ENCODE measurements at regions not wholly inside any gene's neighbourhood (a gene's known extent, or its start where the extent isn't known, plus 50 kb on each side); places are given as distances from the start of the nearest gene placed in this dataset.
A peak's percentile ranks its signal among the peaks of the same experiment; 100 is the strongest.

GRCh38 chr2:238963161-238963970, 115.5 kb downstream of the TWIST2 start:
- DNase-seq (ENCODE audit: low spot score in 2 of 2) (no peak), ATAC-seq (ENCODE audit: low read depth) (no peak)
- Mint-ChIP-seq H3K27ac (no peak overlapping the region), H3K27me3 (peaks cover 3% of the 10 kb centered on the region), H3K4me3 (no peak overlapping the region), H3K4me1 (no peaks in the 10 kb centered on the region), H3K36me3 (peaks cover 1% of the 10 kb centered on the region), H3K9me3 (peaks cover 5% of the 10 kb centered on the region)

DNA sequence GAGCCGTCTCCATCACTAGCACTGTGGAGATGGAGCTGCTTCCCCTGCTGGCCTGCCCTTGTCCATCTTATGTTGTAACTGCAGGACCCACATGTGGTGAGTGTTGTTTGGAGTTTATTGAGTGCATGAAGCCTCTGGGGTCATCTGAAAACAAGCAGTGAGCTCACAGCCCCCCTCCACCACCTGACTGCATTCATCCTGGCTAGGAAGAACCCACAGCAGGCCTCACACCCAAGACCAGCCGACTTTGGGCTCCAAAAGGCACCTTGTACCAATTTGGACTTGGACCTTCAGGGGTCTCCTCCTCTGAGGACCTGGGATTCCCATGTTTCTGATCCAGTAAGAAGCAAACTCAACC, 116.1 kb downstream of the TWIST2 start:
- no peak overlapping the region for H3K4me3 Mint-ChIP-seq
- H3K27ac Mint-ChIP-seq: no peak overlapping the region

DNA sequence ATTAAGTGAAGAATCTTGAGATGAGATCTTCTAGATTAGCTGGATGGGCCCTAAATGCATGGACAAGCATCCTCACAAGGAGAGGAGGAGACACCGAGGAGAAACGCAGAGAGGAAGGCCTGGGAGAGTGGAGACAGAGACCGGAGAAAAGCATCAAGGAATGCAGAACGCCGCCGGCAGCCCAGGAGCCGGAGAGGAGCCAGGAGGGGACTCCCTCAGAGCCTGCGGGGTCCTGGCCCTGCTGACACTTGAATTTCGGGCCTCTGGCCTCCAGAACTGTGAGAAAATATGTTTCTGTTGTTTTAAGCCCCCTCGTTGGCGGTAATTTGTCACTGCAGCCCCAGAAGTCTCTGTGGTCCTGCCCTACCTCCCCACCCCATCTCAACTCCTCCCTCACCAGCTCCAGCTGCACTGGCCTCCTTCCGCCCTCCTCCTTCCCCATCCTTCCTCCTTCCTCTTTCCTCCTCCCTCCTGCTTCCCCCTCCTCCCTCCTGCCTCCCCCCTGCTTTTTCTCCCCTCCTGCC, 116.7 kb downstream of the TWIST2 start:
- Mint-ChIP-seq H3K9me3 (peaks cover 4% of the 10 kb centered on the region), H3K4me3 (no peak overlapping the region)
- DNase-seq (ENCODE audit: low spot score in 2 of 2): no peak

More for the DNA sequence above, 116.1 kb downstream of the TWIST2 start:
- DNase-seq (ENCODE audit: low spot score in 2 of 2): no peak
- Mint-ChIP-seq H3K27me3 (peaks cover 3% of the 10 kb centered on the region), H3K4me1 (no peaks in the 10 kb centered on the region), H3K36me3 (peaks cover 1% of the 10 kb centered on the region), H3K9me3 (peaks cover 5% of the 10 kb centered on the region)
- ATAC-seq (ENCODE audit: low read depth): no peak

DNA sequence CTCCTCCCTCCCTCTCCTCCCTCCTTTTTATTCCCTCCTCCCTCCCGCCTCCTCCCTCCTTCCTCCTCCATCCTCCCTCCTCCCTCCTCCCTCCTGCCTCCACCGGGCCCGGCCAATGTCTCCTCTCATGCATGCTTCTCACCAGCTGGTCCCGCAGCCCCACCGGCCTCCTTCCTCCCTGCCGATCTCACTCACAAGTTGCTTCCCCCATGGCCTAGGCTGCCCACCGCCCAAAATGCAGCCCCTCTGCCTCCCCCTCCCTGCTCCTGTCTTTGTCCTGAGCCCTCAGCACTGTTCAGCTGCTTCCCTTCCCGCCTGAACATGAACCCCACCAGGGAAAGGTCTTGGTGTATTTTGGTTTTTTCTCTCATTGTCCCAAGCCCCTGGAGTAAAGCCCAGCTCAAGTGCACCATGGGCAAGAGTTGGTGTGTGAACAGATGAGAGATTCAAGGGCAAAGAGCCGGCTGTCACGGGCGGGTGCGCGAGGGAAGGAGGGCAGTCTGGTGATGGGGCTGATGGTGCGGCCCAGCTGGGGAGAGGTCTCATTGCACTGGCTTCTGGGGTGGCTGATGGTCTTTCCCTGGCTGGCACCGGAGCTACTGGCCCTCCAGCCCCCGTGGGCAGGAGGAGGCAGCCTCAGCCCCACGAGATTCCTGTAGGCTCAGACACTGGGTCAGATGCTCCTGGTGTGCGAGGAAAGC, 117.6 kb downstream of the TWIST2 start:
- DNase-seq (ENCODE audit: low spot score in 2 of 2) (no peak), ATAC-seq (ENCODE audit: low read depth) (no peak)
- H3K27me3 Mint-ChIP-seq: peaks cover 6% of the 10 kb centered on the region
- peak overlapping the region; percentile 42 for H3K27ac Mint-ChIP-seq
- H3K4me1 Mint-ChIP-seq: no peaks in the 10 kb centered on the region
- H3K36me3 Mint-ChIP-seq: no peaks in the 10 kb centered on the region
- no peak overlapping the region for H3K4me3 Mint-ChIP-seq
- peaks cover 1% of the 10 kb centered on the region for H3K9me3 Mint-ChIP-seq

More for the DNA sequence above, 116.7 kb downstream of the TWIST2 start:
- Mint-ChIP-seq H3K36me3 (no peaks in the 10 kb centered on the region), H3K27me3 (peaks cover 2% of the 10 kb centered on the region), H3K27ac (no peak overlapping the region), H3K4me1 (no peaks in the 10 kb centered on the region)
- ATAC-seq (ENCODE audit: low read depth): no peak

DNA sequence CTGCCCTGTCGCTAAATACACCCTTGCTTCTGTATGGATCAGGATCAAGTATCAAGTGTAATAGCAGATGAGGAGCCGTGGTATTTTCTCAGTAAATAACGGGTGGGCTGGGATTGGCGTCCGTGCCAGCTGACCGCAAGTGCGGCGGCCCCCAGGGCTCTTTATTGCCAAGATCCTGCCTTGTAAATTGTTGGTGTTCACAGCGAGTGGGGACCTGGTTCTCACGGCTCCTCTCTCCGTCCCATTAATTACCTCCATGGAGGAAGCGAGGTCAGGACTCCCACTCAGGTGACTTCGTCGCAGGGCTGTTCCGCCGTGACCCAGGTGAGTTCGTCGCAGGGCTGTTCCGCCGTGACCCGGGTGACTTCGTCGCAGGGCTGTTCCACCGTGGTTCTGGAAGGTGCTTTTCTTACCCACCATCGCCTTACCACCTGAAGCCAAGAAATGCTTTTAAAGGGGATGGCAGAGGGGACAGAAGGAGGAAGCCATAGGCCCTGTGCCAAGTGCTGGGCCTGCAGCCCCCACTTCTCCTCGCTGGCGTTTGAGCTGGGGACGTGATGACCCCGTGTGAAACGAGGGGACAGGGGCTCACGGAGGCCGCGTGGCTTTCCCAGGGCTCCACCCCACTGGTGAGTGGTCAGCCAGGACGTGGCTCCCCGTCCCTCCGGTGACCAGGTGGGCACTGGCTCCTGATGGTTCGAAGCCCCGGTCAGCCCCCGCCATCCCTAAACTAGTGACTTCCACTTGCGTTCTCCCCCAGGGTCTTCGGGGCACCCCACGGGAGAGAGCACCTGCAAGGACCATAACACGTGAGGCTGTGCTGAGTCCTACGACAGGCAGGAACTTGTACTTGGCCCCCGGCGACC, 118.4 kb downstream of the TWIST2 start:
- H3K27ac Mint-ChIP-seq: no peak overlapping the region
- no peaks in the 10 kb centered on the region for H3K4me1 Mint-ChIP-seq
- H3K27me3 Mint-ChIP-seq: peaks cover 8% of the 10 kb centered on the region
- DNase-seq (ENCODE audit: low spot score in 2 of 2) (no peak), ATAC-seq (ENCODE audit: low read depth) (no peak)
- H3K4me3 Mint-ChIP-seq: no peak overlapping the region
- no peaks in the 10 kb centered on the region for H3K36me3 Mint-ChIP-seq
- H3K9me3 Mint-ChIP-seq: peaks cover 1% of the 10 kb centered on the region

DNA sequence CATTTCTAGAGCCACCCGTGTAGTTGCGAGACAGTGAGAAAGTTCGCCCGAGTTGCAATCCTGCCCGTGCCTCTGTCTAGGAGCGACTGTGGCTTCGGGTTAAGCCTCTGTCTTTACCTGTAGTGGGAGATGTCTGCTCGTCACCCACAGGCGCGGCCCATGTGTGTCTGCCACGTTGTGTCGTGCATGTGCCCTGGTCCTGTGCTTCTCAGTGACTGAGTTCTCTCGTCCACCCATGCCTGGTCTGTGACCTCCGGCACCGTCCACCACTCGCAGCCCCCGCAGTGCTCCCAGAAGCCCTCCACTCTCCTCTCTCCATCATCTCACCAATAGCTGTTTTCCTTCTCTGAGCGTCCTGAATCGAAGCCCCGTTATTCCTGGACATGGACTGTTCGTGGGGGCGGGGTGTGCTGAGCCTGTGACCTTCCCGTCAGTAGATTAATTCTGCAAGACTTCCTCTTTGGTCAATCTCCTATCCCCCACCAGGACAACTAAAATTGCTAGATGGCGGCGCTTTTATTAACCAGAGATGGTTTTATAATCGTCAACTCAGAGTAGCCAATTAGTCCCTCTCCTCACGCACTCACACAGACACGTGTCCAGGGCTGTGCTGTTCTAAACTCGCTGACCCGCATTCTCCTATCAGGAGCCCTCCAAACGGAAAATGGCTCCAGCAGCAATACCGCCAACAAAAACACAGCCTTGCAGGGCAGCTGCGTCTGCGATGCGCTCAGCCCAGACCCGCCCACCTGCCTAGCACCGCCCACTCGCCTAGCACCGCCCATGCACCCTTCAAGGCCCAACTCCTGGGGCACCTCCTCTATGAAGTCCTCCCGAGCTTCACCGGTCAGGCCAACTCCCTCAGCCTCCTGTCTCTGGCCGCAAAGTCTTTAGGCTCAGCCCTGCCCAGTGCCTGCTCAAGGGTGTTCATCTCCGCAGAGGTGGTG, 119.4 kb downstream of the TWIST2 start:
- Mint-ChIP-seq H3K4me3 (no peak overlapping the region), H3K27me3 (peaks cover 10% of the 10 kb centered on the region), H3K9me3 (no peaks in the 10 kb centered on the region), H3K4me1 (no peaks in the 10 kb centered on the region), H3K27ac (no peak overlapping the region), H3K36me3 (no peaks in the 10 kb centered on the region)
- ATAC-seq (ENCODE audit: low read depth) (no peak), DNase-seq (ENCODE audit: low spot score in 2 of 2) (no peak)

DNA sequence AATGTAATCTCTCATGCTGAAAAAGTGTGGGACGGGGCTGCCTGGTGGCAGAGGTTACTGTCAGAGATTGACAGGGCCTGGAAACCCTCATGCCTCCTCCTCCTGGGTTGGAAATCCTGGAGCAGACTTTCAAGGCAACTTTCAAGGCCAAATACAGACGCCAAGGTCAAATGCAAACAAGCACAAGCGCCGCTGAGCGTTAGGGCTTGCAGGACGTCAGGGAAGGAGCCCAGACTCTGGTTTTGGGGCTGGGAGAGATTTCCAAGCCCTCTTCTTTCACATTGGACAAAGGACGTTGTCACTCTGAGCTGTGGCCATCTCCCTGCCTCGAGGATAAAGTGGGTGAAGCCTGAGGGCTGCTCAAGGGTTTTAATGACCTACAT, 120.1 kb downstream of the TWIST2 start:
- Mint-ChIP-seq H3K27me3 (peaks cover 11% of the 10 kb centered on the region), H3K27ac (no peak overlapping the region), H3K36me3 (no peaks in the 10 kb centered on the region), H3K9me3 (no peaks in the 10 kb centered on the region), H3K4me1 (no peaks in the 10 kb centered on the region), H3K4me3 (no peak overlapping the region)
- DNase-seq (ENCODE audit: low spot score in 2 of 2): no peak
- no peak for ATAC-seq (ENCODE audit: low read depth)

- no peak overlapping the region for H3K27ac Mint-ChIP-seq
- peaks cover 13% of the 10 kb centered on the region for H3K27me3 Mint-ChIP-seq
- H3K9me3 Mint-ChIP-seq: no peaks in the 10 kb centered on the region
- H3K36me3 Mint-ChIP-seq: no peaks in the 10 kb centered on the region
- ATAC-seq (ENCODE audit: low read depth) (no peak), DNase-seq (ENCODE audit: low spot score in 2 of 2) (no peak)
- H3K4me1 Mint-ChIP-seq: no peaks in the 10 kb centered on the region
- H3K4me3 Mint-ChIP-seq: no peak overlapping the region
These were observed 120.9 kb downstream of the TWIST2 start for GRCh38 chr2:238968616-238969384.

- no peaks in the 10 kb centered on the region for H3K36me3 Mint-ChIP-seq
- H3K4me1 Mint-ChIP-seq: no peaks in the 10 kb centered on the region
- H3K9me3 Mint-ChIP-seq: no peaks in the 10 kb centered on the region
- ATAC-seq (ENCODE audit: low read depth) (no peak), DNase-seq (ENCODE audit: low spot score in 2 of 2) (no peak)
- peaks cover 13% of the 10 kb centered on the region for H3K27me3 Mint-ChIP-seq
- H3K27ac Mint-ChIP-seq: no peak overlapping the region
- H3K4me3 Mint-ChIP-seq: no peak overlapping the region
These were observed 122.0 kb downstream of the TWIST2 start for GRCh38 chr2:238969857-238970256.

GRCh38 chr2:238970553-238971081, 122.7 kb downstream of the TWIST2 start:
- no peak overlapping the region for H3K4me3 Mint-ChIP-seq
- H3K4me1 Mint-ChIP-seq: no peaks in the 10 kb centered on the region
- ATAC-seq (ENCODE audit: low read depth) (peak; percentile 43), DNase-seq (ENCODE audit: low spot score in 2 of 2) (peak; percentile 32 to 56)
- no peaks in the 10 kb centered on the region for H3K36me3 Mint-ChIP-seq
- H3K27ac Mint-ChIP-seq: no peak overlapping the region
- peaks cover 5% of the 10 kb centered on the region for H3K9me3 Mint-ChIP-seq
- peaks cover 13% of the 10 kb centered on the region for H3K27me3 Mint-ChIP-seq

DNA sequence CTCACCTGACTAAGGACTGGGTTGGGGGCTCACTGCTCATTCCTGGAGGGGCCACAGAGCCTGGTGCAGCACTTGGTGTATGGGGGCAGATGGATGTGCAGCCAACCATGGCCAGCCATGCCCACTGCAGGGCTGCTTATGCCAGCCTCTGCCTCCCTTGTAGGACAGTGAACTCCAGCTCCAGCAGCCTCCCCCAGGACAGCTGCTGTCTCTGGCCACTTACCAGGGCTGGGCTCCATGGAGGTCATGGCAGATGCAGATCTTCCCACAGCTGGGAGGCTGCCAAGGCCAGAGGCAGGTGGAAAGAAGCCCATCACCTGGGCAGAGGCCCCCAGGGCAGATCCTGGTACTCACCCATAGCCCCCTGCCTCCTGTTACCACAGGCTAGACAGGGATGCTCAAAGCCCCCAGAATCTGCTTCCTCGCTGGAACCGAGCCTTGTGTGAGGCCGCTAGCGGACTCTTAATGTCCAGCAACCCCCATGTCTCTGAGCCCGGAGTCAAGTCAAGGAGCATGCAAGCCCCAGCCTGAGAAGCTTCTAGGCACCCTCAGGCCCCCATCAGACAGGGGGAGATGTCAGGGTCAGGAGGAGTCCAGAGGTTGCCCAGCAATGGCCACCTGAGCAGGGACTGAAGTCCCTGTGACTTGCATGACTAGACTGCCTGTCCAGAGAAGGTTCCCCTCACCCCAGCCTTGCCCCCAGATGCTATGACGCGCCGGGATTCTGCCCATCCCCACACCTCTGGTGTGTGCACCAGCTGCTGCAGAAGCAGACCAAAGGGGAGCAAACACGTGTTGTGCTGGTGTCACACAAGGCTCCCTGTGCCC, 123.6 kb downstream of the TWIST2 start:
- H3K9me3 Mint-ChIP-seq: peaks cover 9% of the 10 kb centered on the region
- no peaks in the 10 kb centered on the region for H3K4me1 Mint-ChIP-seq
- H3K27me3 Mint-ChIP-seq: peaks cover 13% of the 10 kb centered on the region
- ATAC-seq (ENCODE audit: low read depth): no peak
- no peak for DNase-seq (ENCODE audit: low spot score in 2 of 2)
- no peak overlapping the region for H3K27ac Mint-ChIP-seq
- H3K36me3 Mint-ChIP-seq: no peaks in the 10 kb centered on the region
- H3K4me3 Mint-ChIP-seq: no peak overlapping the region

GRCh38 chr2:238972146-238972445, 124.2 kb downstream of the TWIST2 start:
- peaks cover 13% of the 10 kb centered on the region for H3K27me3 Mint-ChIP-seq
- DNase-seq (ENCODE audit: low spot score in 2 of 2): no peak
- H3K27ac Mint-ChIP-seq: no peak overlapping the region
- no peaks in the 10 kb centered on the region for H3K4me1 Mint-ChIP-seq
- H3K36me3 Mint-ChIP-seq: no peaks in the 10 kb centered on the region
- ATAC-seq (ENCODE audit: low read depth): no peak
- no peak overlapping the region for H3K4me3 Mint-ChIP-seq
- H3K9me3 Mint-ChIP-seq: peaks cover 10% of the 10 kb centered on the region

All from memory B cell (primary cell).